ENCODE measurements at regions not wholly inside any gene's neighbourhood (a gene's known extent, or its start where the extent isn't known, plus 50 kb on each side); places are given as distances from the start of the nearest gene placed in this dataset.

GRCh38 chr10:4352414-4352961, 473.5 kb upstream of the AKR1E2 start:
- TF ChIP-seq CTCF (IDR thresholded peaks at IDR 0.05; ENCODE audit: low read depth, low read length, missing control alignments), result no peak
- DNase-seq (ENCODE audit: low read depth), result no peak

DNA sequence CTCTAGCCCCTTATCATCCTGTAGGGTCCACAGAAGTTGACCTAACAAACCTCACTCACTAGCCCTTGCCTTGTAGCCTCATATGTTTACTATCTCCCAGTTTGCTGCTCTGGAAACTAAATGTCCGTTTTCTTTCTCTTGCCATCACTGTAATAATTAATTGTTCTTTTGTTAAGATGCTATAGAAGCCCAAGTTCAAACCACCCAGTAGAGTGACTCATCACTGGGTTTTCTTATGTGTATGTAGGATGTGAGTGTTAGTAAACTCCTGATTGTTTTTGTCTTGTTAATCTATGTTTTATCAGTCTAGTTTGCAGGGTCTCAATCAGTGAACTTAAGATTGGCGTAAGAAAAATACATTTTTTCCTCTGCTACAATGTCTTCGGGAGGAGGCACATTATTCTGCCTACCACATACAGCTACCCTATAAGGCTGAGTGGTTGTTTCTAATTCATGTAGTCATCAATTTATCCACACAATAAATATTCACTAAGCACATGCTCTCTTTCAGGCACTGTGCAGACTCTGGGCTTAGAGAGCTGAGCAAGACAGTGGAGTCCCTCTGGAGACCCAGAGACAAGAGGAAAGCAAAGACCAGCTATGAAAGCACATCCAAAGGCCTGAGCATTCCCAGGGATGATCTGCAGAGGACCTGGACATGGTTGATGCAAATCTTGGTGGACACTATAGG, 474.1 kb upstream of the AKR1E2 start:
- no peak for TF ChIP-seq CTCF (IDR thresholded peaks at IDR 0.05; ENCODE audit: low read depth, low read length, missing control alignments)
- DNase-seq (ENCODE audit: low read depth), result no peak
- H3K4me3 ChIP-seq (ENCODE audit: low read depth, low read length), result no peak overlapping the region

More at GRCh38 chr10:4352414-4352961, 473.5 kb upstream of the AKR1E2 start:
- H3K4me3 ChIP-seq (ENCODE audit: low read depth, low read length), result no peak overlapping the region

DNA sequence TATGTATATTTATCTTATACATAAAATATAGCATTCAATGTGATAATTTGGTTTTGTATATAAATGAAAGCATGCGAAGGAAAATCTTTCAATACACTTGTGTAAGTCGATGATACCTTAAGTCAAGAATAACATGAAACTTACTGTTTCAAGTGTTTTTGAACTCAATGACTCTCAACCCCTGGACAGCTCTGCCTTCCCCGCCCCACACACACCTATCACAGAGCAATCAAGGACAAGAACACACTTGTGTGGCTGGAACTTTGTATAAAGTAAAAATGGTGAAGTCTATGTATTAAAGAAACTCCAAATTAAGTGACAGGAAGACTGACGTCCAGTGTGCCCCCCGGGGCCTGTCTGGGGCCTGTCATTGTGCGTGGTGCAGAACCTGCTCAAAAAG, 478.6 kb upstream of the AKR1E2 start:
- no peak overlapping the region for H3K4me3 ChIP-seq (ENCODE audit: low read depth, low read length)
- no peak for TF ChIP-seq CTCF (IDR thresholded peaks at IDR 0.05; ENCODE audit: low read depth, low read length, missing control alignments)
- no peak for DNase-seq (ENCODE audit: low read depth)

DNA sequence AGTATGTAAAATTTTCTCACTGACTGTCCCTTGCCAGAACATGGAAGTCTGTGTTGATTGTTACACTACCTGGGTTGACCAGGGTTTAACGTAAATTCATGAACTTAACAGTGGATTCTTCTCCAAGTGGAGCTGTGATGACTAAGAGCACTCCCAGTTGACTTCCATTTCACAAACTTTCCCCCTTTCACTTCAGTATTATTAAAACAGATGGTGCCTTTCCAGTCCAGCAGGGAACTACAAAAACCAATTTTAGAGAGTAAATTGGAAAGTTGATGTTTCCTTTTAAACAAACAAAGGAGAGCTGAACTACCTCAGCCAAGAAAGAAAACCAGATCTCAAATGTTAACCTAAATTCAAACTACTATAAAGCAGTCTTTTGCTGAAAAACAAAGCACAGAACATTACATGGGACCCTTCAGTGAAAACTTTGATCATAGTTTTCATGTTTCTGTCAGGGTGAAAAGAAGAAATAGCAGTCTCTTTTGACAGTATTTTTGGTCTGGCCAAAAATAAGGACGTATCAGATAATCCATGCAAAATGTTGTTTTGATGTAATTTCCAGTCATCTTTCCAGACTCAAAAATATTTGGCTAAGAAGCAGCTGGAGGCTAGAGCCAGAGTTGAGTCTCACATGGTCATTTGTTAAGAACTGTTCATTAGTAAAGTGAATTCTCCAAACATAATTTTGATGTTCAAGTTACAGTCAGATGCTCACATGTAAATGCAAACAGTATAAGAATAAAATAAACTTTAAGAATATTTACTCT, 479.9 kb upstream of the AKR1E2 start:
- DNase-seq (ENCODE audit: low read depth), result no peak
- H3K4me3 ChIP-seq (ENCODE audit: low read depth, low read length), result no peak overlapping the region
- TF ChIP-seq CTCF (IDR thresholded peaks at IDR 0.05; ENCODE audit: low read depth, low read length, missing control alignments), result no peak

DNA sequence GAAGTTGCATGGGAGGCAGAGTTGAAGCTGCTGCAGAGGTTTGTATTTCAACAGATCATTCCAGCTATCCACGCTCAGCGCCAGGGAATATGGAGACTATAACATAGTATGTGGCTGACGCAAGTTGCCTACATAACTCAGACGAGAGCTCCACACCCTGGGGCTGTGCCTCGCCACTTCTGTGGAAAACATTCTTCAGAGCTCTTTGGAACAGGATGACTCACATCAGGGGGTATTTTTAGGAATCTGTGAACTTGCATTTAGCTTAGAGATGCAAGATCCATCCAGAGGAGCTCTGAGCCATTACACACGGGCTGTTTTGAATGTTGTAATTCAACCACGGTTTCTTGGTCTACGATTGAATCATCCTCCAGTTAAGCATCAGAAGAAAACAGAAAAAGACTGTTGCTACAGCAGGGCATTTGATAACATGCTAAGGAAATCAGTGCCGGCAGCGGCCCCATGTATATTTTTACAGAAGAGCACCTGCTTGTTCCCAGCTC, 481.5 kb upstream of the AKR1E2 start:
- TF ChIP-seq CTCF (IDR thresholded peaks at IDR 0.05; ENCODE audit: low read depth, low read length, missing control alignments), result no peak
- DNase-seq (ENCODE audit: low read depth), result no peak
- H3K4me3 ChIP-seq (ENCODE audit: low read depth, low read length), result no peak overlapping the region

DNA sequence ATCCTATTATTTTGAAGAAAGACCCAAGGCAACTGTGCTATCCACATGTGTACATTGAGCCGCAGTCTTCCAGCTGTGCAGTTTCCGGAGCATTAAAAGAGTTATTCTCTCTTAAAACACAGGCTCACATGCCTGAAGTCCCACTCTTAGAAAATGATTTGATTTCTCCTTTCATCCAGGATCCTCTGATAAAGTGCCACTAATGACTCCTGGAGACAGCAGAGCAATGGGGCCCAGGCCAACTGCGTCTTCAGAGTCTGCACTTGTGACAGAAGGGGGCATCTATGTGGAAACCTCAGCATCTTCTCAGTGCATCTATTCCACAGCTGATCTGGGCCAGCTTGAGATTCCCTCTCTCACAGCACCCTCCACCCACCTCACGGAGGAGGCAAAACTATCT, 482.1 kb upstream of the AKR1E2 start:
- DNase-seq (ENCODE audit: low read depth), result no peak
- TF ChIP-seq CTCF (IDR thresholded peaks at IDR 0.05; ENCODE audit: low read depth, low read length, missing control alignments), result no peak
- no peak overlapping the region for H3K4me3 ChIP-seq (ENCODE audit: low read depth, low read length)

Measured in GM12864 (cell line).